Activated naive CD8-positive, alpha-beta T cell treated with anti-CD3 and anti-CD28 coated beads, Interleukin-2, amount 50 U/mL, for 16 hours (primary cell): ENCODE measurements at regions not wholly inside any gene's neighbourhood (a gene's known extent, or its start where the extent isn't known, plus 50 kb on each side); places are given as distances from the start of the nearest gene placed in this dataset.

ENCODE experiments used
- DNase-seq: peaks from one replicate; pipeline ENCODE4 v3.0.0-alpha.2; 2020; ENCODE audit warnings: low read depth, low spot score

- no peak for DNase-seq
These were observed 108.7 kb downstream of the EN1 start for GRCh38 chr2:118738524-118739308.

GRCh38 chr2:118738106-118738505, 109.3 kb downstream of the EN1 start:
- DNase-seq: no peak

GRCh38 chr2:118737684-118738083, 109.8 kb downstream of the EN1 start:
- no peak for DNase-seq

GRCh38 chr2:118732432-118732831, 115.0 kb downstream of the EN1 start:
- DNase-seq: no peak

GRCh38 chr2:118731413-118731812, 116.0 kb downstream of the EN1 start:
- no peak for DNase-seq

- no peak for DNase-seq
These were observed 117.0 kb downstream of the EN1 start for GRCh38 chr2:118730405-118730804.

DNA sequence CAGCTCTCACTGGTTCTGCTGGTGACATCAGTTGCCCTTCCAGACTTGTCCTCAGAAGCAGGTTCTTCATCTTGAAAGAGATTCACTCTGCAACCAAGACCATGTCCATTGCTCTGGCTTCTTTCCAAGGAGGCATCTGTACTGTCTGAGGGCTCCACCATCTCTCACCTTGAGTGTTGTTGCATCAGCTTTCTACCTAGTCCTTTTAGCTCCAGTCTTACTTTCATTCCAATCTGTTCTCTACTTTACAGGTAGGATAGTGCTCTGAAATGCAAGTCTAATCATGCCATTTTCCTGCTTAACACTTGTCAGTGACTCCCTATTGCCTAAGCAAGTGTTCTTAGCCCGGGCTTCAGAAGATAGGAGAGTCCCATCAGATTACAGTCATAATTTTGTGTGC, 117.7 kb downstream of the EN1 start:
- no peak for DNase-seq

- no peak for DNase-seq
These were observed 118.5 kb downstream of the EN1 start for GRCh38 chr2:118728984-118729383.

DNA sequence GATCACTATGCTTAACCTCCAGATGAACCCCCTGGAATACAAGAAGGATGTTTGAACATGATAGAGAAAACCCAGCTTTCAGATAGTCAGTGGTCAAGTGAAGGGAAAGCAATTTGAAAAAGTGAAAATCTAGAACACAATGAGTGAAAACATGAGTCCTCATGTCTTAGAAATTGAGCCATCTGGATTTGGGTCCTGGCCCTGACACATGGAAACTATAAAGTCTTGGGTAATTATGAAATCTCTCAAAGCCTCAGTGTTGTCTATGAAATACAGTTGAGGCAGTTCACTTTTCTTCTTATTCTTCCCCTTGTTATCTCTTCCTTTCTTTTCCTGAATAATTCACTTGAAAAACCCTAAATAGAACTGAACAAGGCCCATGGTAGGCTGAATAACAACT, 120.6 kb downstream of the EN1 start:
- DNase-seq: no peak

- DNase-seq: no peak
These were observed 124.1 kb downstream of the EN1 start for GRCh38 chr2:118723394-118723793.

DNA sequence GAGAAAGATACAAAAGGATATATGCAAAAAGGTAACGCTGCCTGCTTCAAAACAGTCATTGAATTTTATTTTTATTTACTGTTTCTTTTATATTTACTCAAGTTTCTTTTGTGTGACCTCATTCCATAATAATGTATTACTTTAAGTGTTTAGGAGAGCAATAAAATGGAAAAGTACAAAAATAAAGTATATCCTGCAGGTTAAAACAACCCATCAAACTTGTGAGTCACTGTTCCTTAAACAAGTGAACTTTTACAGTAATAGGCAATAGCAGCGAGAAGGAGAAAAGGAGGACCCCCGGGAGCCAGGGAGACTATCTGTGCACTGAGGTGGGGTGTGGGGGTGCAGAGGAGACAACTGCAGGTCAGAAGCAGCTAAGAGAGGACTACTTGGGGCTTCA, 124.5 kb downstream of the EN1 start:
- no peak for DNase-seq

DNA sequence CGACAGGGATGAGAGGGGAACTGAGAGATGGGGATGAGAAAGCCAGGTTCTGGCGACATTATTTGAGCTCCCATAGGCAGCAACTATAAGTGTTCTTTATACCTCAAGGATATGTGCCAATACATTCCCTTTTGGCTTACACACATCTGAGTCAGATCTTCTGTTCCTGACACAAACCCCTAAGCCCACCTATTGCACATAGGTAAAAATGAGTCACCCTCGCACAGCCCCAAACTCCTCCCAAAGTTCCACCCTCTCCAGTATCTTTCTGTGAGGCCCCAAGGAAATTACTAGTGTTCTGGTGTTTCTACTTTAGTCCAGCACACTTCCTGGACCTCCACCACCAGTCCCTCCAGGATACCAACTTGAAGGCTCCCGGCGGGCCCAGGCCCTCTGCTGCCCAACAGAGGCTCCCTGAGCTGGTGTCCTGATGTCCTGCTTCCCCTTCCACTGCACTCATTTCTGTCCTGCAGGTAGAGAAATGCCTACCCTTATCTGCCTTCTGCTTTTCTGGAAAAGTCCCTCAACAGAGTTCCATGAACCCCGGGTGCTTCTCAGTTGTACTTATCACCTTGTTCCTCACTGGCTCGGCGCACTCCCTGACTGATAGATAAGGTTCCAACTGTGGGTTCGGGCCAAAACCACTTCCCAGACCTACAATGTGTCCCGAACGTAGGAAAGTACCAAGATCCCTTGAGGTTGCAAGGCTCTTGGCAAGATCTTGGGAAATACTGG, 125.5 kb downstream of the EN1 start:
- no peak for DNase-seq

DNA sequence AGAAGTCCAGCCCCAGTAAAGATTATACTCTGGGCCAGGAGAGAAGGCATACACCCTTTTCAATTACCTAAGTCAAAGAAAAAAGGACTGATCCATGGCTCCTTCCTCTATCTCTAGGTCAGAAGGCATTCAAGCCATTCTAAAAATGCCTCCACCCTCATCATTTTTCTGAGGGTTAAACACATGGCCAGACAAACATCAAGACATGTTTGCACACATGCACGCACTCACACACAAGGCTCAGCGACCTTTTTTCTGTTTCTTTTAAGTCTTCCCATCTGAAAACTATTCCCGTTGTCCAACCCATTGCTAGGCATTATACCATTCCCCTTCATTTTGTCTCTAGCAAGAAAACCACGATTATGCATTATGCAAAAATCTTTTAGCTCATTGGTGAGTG, 126.6 kb downstream of the EN1 start:
- DNase-seq: no peak

DNA sequence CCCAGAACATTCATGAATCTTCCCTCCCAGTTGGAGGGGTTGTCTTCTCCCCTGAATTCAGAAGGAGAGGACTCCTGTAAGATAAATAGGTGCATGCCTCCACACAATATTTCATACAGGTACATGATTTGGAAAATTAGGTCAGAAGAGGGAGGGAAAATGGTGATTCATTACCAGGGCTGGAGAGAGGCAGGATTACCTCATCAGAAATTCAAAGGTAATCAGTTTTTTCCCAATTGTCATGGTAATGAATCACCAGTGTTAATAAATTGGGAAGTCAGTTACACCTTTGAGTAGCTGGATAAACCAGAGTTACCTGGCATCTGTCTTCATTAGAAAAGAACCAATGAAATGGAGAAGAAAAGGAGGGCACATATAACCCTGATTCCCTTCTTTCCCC, 128.5 kb downstream of the EN1 start:
- no peak for DNase-seq

DNA sequence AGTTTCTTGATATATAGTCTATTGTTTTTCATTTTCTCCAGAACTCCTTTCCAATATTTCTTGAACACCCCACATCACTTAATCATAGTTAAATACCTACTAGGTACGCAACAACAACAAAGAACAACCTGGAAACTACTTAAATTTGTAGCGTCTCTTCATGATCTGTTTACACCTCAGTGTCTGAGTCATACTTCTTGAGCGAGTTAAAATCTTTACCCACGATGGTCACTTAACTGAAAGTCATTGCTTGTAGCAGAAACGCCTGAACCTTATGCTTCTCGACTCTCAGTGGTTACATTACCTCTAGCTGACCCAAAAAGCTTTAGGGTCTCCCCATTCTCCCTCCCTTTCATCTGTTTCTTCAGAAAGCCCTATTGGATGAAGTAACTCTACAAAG, 131.3 kb downstream of the EN1 start:
- no peak for DNase-seq

- no peak for DNase-seq
These were observed 133.3 kb downstream of the EN1 start for GRCh38 chr2:118714118-118714517.

DNA sequence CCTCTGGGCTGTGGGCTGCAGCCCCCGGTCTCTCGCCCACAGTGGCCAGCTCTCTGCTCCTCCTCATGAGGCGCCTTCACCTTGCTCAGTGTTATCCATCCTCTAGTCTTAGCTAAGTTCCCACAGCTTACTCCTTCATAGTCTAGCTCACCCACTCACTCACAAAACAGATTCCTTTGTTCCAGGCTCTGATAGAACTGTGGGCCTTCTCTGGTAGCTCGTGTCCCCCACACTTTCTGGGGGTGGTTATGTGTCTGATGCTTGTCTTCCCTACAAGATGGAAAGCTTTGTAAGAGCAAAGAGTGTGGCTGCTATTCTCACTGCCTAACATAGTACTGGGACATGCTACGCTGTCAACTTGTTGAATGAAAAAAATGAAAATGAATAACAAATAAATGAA, 135.8 kb downstream of the EN1 start:
- no peak for DNase-seq

DNA sequence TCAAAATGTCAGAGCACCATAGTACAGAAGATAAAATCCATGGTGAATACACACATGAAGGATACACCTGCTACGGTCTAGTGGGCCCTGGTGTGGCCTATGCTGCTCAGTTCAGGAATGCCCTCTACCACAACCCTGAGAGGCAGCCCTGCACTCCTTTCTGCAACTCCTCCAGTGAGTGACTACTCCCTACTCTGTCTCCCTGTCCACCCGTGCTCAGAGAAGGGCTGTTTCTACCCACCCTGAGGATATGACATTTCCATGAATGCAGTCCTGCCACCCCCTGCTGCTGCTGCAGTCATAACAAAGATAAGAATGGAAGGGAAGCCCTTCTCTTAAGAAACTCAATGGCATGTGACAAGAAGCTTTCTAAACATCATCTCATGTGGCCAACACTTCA, 137.0 kb downstream of the EN1 start:
- DNase-seq: no peak

- DNase-seq: no peak
These were observed 137.7 kb downstream of the EN1 start for GRCh38 chr2:118709786-118710185.

DNA sequence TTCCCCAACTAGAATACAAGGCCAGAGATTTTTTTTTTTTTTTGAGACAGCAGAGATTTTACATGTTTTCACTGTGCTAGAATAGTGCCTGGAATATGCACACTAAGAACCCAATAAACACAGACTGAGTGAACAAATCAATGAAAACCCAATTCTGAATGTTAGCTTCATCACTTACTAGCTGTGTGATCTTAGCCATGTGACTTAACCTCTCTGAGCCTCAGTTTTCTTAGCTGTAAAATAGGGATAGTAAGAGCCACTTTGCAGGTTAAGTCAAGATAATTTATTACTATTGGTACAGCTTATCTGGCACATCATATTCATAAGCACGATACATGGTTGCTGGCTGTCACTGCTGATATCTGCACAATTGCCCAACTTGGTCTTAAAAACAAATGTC, 140.6 kb downstream of the EN1 start:
- DNase-seq: no peak

DNA sequence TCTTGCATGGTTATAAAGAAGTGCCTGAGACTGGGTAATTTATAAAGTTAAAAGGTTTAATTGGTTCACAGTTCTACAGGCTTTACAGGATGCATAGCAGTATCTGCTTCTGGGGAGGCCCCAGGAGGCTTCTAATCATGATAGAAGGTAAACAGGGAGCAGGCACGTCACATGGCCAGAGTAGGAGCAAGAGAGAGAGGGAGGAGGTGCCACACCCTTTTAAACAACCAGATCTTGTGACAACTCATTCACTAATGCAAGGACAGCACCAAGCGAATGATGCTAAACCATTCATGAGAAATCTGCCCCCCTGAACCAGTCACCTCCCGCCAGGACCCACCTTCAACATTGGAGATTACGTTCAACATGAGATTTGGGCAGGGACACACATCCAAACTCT, 141.1 kb downstream of the EN1 start:
- DNase-seq: no peak

- no peak for DNase-seq
These were observed 142.4 kb downstream of the EN1 start for GRCh38 chr2:118705032-118705431.

GRCh38 chr2:118699447-118700175, 147.8 kb downstream of the EN1 start:
- no peak for DNase-seq
